OCI-LY3 (cell line): ENCODE measurements at regions not wholly inside any gene's neighbourhood (a gene's known extent, or its start where the extent isn't known, plus 50 kb on each side); places are given as distances from the start of the nearest gene placed in this dataset.

Source experiments
- H2AFZ ChIP-seq: fragments of 200-600, 300-600 bp; shearing (Covaris generic); 2 replicates; pipeline ENCODE4 v1.6.0; 2014; ENCODE audit warnings: antibody characterized with exemption, low read depth, low read length
- H3K27ac ChIP-seq: fragments of 200-600, 300-600 bp; sonication (generic); 2 replicates; pipeline ENCODE4 v1.5.1; 2014; ENCODE audit warnings: mild to moderate bottlenecking, low read length, moderate library complexity, mixed read lengths
- H3K27me3 ChIP-seq: fragments of 200-600, 300-600 bp; sonication (generic); 2 replicates; pipeline ENCODE4 v1.6.1; 2014; ENCODE audit warnings: low read depth, low read length, mixed read lengths
- H3K36me3 ChIP-seq: fragments of 200-600, 300-600 bp; sonication (generic); replicated peaks from 2 replicates; pipeline ENCODE3; 2014; ENCODE audit warnings: low read depth, low read length, mixed read lengths
- H3K4me1 ChIP-seq: fragments of 300-600, 200-600 bp; sonication (generic); 2 replicates; pipeline ENCODE4 v1.6.1; 2014; ENCODE audit warnings: low read length, mixed read lengths
- H3K4me2 ChIP-seq: fragments of 200-600, 300-600 bp; sonication (generic); 2 replicates; pipeline ENCODE4 v1.6.1; 2014; ENCODE audit warnings: low read length, mixed read lengths
- H3K4me3 ChIP-seq: fragments of 300-600, 200-600 bp; sonication (generic); 2 replicates; pipeline ENCODE4 v1.5.1; 2014; ENCODE audit warnings: antibody characterized with exemption, mild to moderate bottlenecking, low read length, moderate library complexity
- H3K79me2 ChIP-seq: fragments of 300-600, 200-600 bp; shearing (Covaris generic); 2 replicates; pipeline ENCODE4 v1.6.1; 2014; ENCODE audit warnings: mild to moderate bottlenecking, low read length, mixed read lengths
- H3K9ac ChIP-seq: fragments of 300-600, 200-600 bp; shearing (Covaris generic); 2 replicates; pipeline ENCODE4 v1.6.0; 2014; ENCODE audit warnings: mild to moderate bottlenecking, low read length, moderate library complexity
- H3K9me3 ChIP-seq: fragments of 200-600, 300-600 bp; shearing (Covaris generic); 2 replicates; pipeline ENCODE4 v1.6.1; 2014; ENCODE audit warnings: low read length, mixed read lengths; ENCODE audit not compliant: insufficient read depth
- H4K20me1 ChIP-seq: fragments of 200-600, 300-600 bp; sonication (generic); 2 replicates; pipeline ENCODE4 v1.6.1; 2016; ENCODE audit warnings: low read length, mixed read lengths; ENCODE audit not compliant: insufficient read depth
- CTCF ChIP-seq: fragments of 200-600, 300-600 bp; sonication (generic); IDR thresholded peaks from 2 replicates; pipeline ENCODE4 v1.5.1; 2014; ENCODE audit warnings: antibody characterized with exemption, low read length, low read depth
- EZH2phosphoT487 ChIP-seq: fragments of 200-600 bp; shearing (Covaris generic); IDR thresholded peaks from 2 replicates; pipeline ENCODE4 v1.6.1; 2018; ENCODE audit warnings: antibody characterized with exemption, mixed run types, low read depth

GRCh38 chr6:33908025-33908424, 104.2 kb upstream of the MLN start:
- Histone ChIP-seq H3K27ac (no peak overlapping the region), H3K4me2 (no peak overlapping the region)

GRCh38 chr6:33907227-33907626, 103.4 kb upstream of the MLN start:
- Histone ChIP-seq H3K4me1 (no peaks in the 10 kb centered on the region), H3K27ac (no peak overlapping the region), H3K4me3 (no peak overlapping the region), H3K4me2 (no peak overlapping the region), H2AFZ (no peak overlapping the region), H4K20me1 (no peaks in the 10 kb centered on the region), H3K9me3 (no peaks in the 10 kb centered on the region), H3K27me3 (no peaks in the 10 kb centered on the region), H3K36me3 (no peaks in the 10 kb centered on the region), H3K79me2 (no peaks in the 10 kb centered on the region), H3K9ac (no peak overlapping the region)
- TF ChIP-seq EZH2phosphoT487, result no peak
- no peak for TF ChIP-seq CTCF

More at GRCh38 chr6:33908025-33908424, 104.2 kb upstream of the MLN start:
- no peaks in the 10 kb centered on the region for H3K79me2 ChIP-seq
- H2AFZ ChIP-seq, result no peak overlapping the region
- H3K27me3 ChIP-seq, result no peaks in the 10 kb centered on the region
- TF ChIP-seq CTCF (no peak), EZH2phosphoT487 (no peak)
- H4K20me1 ChIP-seq, result no peaks in the 10 kb centered on the region
- no peak overlapping the region for H3K4me3 ChIP-seq
- H3K9me3 ChIP-seq, result no peaks in the 10 kb centered on the region
- H3K36me3 ChIP-seq, result no peaks in the 10 kb centered on the region
- H3K4me1 ChIP-seq, result no peaks in the 10 kb centered on the region
- no peak overlapping the region for H3K9ac ChIP-seq

GRCh38 chr6:33906439-33906838, 102.6 kb upstream of the MLN start:
- Histone ChIP-seq H3K27me3 (no peaks in the 10 kb centered on the region), H3K27ac (no peak overlapping the region), H3K4me3 (no peak overlapping the region), H2AFZ (no peak overlapping the region), H3K9me3 (no peaks in the 10 kb centered on the region), H3K79me2 (no peaks in the 10 kb centered on the region), H3K4me2 (no peak overlapping the region), H3K9ac (no peak overlapping the region), H3K4me1 (no peaks in the 10 kb centered on the region), H3K36me3 (no peaks in the 10 kb centered on the region), H4K20me1 (no peaks in the 10 kb centered on the region)
- TF ChIP-seq EZH2phosphoT487 (no peak), CTCF (no peak)

DNA sequence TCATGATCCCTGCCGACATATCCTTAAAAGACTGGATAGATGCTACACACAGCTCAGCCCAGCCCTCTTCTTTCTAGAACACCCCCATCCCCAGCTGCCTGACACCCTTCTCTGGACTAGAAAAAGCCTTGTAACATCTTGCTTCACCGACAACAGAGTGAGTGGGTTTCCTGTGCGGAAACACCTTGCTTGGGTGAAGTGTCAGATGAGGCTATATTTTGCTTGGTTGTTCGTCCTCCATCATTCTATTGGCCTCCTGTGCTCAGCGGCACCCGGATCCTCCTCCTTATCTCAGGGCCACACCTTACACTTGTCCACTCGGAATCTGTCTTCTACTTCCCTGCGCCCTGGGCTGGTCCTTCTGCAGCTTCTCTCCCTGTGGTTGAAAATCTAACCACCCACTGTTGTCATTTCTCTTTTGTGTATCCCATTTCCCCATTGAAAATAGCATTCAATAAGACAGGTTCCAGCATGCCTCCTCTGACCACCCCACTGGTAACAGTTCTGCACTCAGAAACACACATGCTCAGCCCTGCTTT, 101.3 kb upstream of the MLN start:
- Histone ChIP-seq H3K27me3 (0 out of 2 replicates have a peak, but pooled peaks cover 3% of the 10 kb centered on the region), H4K20me1 (no peaks in the 10 kb centered on the region), H3K4me2 (no peak overlapping the region)

More for the DNA sequence above, 101.3 kb upstream of the MLN start:
- H3K4me3 ChIP-seq, result no peak overlapping the region
- no peak for TF ChIP-seq EZH2phosphoT487
- TF ChIP-seq CTCF, result no peak
- H3K4me1 ChIP-seq, result no peaks in the 10 kb centered on the region
- H2AFZ ChIP-seq, result no peak overlapping the region
- no peak overlapping the region for H3K27ac ChIP-seq
- no peak overlapping the region for H3K9ac ChIP-seq
- H3K79me2 ChIP-seq, result no peaks in the 10 kb centered on the region
- H3K9me3 ChIP-seq, result no peaks in the 10 kb centered on the region
- H3K36me3 ChIP-seq, result no peaks in the 10 kb centered on the region
